ENCODE measurements at regions not wholly inside any gene's neighbourhood (a gene's known extent, or its start where the extent isn't known, plus 50 kb on each side); places are given as distances from the start of the nearest gene placed in this dataset.

DNA sequence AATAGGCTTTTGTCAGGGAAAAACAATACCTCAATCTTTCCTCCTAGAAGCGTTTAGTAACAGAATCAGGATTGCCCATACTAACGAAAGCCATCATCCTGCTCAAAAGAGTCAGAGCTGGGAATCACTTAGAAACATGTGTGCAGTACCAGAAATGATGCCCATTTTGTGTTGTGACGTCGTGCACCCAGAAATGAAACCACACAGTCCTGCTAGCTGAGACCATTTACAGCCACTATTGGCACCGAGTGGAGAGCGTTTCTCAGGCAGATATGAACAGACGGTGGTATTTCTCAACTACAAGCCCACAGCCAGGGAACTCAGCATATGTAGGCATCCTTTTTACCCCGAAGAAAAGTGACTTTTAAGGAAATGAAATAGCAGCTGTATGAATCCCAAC is 284.3 kb upstream of the LRATD1 start:
- DNase-seq (ENCODE audit: low spot score), result peak; percentile 43

DNA sequence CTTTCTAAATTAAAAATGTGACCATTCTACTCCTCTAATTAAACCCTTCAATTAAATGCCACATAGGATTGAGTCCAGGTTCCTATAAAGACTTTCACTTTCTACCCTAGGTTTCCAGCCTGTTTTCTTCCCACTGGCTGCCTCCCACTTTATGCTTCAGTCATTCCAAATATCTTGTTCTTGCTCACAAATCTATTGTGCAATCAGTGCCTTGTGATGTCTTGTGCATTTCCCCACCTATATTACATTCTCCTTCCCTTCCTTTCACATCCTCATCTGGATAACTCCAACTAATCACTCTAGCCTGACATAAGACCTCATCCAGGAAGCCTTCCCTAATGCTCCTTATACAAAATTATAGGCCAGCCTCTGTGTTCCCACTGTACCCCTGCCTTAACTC is 281.7 kb upstream of the LRATD1 start:
- DNase-seq (ENCODE audit: low spot score), result no peak

DNA sequence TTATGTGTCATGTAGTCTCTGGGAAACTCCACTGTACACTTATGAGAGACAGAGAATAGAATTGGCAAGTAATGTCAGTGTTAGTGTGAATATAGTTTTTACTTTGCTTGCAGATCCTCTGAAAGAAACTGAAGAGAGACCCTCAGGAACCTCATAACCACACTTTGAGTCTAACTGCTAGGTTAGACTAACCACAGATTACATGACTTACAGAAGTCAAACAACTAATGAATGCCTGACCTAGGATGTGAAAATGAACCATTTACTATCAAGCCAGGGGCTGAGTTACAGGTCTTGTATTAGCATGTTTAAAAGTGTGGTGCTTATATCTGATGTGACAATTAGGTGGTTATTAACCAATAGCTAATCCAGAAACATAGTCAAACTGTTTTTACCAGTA is 280.4 kb upstream of the LRATD1 start:
- DNase-seq (ENCODE audit: low spot score), result no peak

DNA sequence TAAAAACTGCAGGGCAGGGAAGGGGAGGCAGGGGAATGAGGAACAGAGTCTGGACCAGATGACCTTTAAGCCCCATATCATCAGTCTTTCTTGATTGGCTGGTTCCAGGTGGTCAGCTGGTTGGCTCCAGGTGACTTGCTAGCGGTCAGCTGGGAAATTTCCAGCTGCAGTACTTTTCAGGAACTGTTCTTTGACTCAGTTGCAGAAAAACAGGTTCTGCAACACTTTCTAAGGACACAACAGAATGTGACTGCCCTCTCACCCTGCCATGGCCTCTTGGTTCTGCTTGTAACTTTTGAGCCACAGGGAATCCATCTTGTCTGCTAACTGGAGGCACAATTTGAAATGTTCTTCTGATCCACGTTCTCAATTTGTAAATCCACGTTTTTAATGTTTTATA is 278.3 kb upstream of the LRATD1 start:
- no peak for DNase-seq (ENCODE audit: low spot score)

DNA sequence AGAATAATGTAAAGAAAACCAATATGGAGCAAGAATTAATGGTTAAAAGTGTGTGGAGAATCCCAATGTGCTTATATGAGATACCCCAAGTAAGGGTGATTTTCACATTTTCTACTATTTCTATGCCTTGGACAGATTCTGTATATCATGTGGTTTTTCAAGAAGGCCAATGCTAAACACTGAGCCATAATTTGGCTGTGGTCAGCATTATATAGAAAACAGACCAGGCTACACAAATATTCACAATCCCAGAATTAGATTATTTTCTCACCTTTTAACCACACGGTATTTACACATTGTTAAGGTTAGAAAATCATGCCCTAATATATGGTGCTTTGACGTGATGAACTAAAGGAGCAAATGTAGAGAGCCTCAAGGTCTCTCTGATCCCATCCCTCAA is 277.4 kb upstream of the LRATD1 start:
- no peak for DNase-seq (ENCODE audit: low spot score)

DNA sequence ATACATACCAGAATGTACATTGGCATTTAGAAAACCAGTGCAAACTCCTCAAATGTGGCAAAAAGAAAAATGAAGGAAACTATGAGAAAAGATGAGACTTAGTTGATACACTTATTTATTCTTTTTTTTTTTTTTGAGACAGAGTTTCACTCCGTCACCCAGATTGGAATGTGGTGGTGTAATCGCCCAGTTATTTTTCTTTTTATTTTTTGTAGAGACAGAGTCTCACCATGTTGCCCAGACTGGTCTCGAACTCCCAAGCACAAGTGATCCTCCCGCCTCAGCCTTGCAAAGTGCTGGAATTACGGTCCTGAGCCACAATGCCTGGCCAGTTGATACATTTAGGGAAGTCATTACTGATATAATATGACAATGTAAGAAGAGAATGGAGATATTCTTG is 274.2 kb upstream of the LRATD1 start:
- no peak for DNase-seq (ENCODE audit: low spot score)

DNA sequence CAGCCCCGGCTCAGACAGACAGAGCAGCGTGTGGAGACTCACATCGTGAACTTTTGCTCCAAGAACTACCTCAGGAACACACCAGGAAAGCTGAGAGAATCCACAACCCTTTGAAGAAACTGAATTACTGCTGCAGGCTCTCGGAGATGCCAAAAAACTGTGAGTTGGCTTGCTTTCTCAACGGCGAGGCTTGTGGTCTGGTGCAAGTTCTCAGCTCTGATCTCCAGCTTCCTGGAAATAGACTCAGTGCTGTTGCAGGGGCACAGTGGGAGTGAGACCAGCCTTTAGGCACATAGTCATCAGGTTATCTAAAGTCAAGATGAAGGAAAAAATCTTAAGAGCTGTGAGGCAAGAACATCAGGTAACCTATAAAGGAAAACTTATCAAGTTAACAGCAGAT is 273.7 kb upstream of the LRATD1 start:
- no peak for DNase-seq (ENCODE audit: low spot score)

DNA sequence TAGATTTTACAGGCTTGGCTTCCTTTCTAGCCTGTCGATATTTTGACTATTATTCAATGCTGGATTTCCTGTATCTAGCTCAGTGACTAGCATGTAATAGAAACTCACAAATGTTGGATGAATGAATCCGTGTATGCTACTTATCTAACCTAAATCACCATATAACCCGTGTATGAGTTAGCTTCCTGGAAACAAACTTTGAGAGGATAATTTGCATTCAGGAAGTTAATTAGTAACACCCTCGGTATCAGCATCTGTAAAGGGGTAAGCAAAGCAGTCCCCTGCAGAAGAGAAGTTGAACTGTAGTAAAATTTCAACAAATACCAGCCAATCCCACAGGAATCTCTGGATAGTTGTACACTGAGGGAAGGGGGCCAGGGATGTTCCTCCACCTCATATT is 269.4 kb upstream of the LRATD1 start:
- DNase-seq (ENCODE audit: low spot score), result no peak

DNA sequence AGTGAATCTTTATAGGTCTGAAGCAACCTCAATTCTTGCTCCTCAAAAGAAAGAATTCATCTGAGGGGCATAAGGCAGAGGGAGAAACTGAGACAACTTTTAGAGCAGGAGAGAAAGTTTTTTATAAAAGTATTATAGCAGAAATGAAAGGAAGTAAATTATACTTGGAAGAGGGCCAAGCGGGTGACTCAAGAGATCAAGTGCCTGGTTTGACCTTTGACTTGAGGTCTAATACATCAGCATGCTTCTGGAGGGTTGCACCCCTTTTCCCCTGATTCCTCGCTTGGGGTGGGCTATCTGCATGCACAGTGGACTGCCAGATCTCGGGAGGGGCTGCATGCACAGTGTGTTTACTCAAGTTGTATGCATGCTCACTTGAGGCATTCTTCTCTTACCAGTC is 268.5 kb upstream of the LRATD1 start:
- no peak for DNase-seq (ENCODE audit: low spot score)

DNA sequence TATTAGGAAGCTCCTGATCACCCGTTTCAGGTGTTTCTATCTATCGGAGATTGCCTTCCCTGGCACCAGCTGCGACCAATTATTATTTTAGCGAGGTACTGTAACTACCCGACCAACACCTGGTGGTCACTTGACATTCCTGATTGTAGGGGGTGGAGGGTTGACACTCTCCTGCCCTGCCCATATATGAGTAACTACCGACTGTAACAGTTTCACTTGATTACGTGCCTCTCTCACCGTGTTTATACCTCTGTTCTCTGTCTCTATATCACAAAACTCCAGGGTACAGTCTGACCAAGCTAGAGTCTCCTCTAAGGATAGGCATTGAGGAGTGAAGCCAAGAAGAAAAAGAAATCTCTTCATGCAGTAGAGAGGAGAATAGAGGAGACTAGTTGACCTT is 268.0 kb upstream of the LRATD1 start:
- DNase-seq (ENCODE audit: low spot score), result no peak

DNA sequence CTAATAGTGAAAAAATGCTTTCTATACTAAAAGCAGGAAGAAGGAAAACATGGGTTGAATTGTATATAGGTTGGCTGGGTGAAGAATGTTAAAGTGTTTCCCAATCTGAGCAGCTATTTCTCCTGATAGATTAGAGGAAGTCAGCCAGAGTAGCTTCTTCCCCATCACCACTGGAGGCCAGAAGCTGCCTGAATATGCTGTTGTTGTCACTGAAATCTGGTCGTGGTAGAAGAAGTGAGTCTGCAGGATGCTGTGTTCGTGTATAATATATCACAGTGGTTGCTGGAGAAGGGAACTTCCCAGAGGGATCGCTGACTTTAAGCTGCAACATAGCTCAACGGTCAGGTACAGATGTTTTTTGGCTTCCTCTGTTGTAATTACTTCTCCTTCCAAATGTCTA is 247.5 kb upstream of the LRATD1 start:
- no peak for DNase-seq (ENCODE audit: low spot score)

DNA sequence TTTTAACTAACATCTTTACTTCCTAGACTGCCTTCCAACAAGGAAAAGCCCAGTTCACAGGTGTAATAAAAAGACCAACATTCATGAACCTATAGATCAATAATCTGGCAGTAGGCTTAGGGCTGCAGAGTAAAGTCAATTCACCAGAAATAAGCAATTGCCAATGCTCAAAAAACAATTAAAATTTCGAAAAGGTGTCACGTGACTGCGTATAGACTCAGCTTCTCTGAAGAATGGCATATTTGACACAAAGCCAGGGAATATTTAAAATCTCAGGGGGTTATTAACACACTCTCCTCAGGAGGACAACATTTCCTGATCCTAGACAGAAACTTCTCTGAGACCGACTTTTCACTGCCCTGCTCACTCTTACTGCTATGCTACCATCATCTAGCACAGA is 245.2 kb upstream of the LRATD1 start:
- no peak for DNase-seq (ENCODE audit: low spot score)

DNA sequence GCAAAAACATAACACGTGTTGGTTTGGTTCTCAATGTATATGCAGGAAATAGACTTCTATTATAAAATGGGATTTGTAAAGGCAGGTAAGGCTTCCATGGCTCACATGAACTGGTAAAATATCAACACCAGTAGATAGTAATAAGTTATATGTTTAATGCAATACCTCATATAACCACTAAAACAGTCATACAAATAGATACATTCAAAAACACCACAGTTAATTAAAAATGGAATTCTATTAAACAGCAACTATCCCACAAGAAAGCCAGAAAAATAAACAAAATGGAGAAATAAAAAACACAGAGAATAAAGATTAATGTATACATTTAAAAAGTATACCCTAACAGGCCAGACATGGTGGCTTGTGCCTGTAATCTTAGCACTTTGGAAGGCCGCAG is 243.8 kb upstream of the LRATD1 start:
- DNase-seq (ENCODE audit: low spot score), result no peak

DNA sequence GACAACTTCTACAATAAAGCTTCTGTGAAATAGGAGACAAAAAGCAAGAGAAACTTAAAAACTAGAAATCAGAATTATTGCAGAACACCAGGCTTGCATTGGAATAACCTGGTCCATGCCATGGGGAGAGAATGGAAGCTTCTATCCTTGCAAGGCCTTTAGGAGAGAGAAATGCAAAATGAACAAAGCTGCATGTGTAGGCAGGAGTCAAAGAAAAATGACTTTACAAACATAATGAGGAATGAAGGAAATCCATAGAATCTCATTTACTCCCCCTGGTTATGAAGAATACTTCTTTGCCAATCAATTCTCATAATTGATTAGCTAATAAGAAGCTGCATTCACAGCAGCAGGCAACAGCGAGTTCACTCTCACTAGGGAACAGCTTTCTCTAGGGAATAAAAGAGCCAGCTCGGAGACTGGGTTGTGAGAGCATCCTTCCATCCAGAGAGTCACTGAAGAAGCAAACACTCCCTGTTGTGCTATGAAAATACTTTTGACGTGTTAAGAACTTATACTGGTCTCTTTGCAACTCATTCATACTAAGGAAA is 235.9 kb upstream of the LRATD1 start:
- DNase-seq (ENCODE audit: low spot score), result no peak

DNA sequence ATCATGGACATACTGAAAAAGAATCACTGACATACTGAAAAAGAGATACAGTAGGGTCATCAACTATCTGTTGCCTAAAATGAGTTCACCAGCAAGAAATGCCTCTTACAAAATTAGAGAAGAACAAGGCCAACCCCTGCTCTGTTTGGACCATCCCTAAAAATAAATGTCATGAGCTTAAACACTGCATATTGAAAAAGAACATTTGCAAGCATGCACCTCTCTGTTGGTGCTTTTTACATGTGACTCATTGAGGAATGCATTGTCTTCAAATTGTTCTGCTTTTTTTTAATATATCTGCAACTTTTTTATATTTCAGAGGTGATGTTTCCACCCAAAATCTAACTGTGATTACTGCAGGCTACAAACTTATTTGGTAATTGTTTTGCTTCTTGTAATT is 233.9 kb upstream of the LRATD1 start:
- no peak for DNase-seq (ENCODE audit: low spot score)

DNA sequence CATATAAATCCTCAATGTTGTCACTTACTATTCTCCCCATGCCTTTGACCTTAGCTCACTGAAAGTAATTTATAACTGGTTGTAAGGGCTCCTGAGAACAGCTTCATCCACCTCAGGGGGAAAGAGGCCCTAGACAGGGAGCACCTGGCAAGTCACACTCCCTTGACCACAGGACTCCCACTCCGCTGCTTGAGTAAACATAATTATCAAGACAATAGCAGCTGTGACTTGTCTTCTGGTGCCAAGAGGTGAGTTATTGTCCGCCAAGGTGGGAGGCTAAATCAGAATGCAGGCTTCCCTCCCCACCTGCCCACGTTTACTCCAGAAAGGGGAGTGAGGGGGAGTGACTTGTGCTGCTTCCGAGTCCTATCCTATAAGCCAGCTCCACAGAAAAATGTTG is 230.6 kb upstream of the LRATD1 start:
- no peak for DNase-seq (ENCODE audit: low spot score)

DNA sequence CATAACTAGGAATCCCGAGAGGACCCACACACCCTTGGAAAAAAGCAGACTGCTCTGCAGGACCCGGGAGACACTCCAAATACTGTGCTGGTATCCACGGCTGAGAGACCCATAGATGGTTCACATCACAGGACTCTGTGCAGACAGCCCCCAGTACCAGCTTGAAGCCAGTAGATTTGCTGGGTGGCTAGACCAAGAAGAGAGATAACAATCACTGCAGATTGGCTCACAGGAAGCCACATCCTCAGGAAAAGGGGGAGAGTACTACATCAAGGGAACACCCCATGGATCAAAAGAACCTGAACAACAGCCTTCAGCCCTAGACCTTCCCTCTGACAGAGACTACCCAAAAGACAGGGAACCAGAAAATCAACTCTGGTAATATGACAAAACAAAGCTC is 223.8 kb upstream of the LRATD1 start:
- DNase-seq (ENCODE audit: low spot score), result no peak

DNA sequence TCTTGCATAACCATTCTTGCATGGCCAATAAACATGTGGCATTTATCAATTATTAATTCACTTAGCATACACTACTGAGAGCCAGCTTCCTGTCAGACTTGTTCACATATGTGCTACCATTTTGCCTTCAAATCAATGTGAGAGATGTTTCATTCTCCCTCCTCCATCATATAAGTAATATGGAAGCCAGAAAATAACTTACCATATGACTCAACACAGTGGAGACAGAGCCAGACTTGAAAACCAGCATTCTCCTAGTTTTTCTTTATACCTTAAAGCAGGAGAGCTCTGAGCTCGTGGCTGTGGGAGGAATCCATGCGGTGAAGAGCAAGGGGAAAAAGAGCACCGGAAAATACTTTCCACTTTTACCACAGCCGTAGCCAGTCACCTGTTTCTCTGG is 215.0 kb upstream of the LRATD1 start:
- DNase-seq (ENCODE audit: low spot score), result no peak

DNA sequence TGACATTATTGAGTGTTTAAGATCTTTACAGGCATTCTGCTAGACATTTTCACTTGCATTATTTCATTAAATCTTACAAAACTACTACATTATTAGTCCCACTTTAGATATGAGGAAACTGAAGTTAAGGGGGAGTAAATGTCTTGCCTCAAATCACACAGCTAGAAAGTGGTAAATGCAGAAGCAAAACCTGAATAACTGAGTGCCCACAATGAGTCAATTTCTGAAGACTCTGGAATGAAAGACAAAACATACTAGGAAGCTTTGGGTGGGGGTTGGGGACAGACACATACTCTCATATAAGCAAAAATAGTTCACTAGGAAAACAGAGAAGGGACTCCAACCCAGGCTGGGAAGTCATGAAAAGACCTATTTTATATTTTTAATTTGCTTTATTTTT is 214.4 kb upstream of the LRATD1 start:
- no peak for DNase-seq (ENCODE audit: low spot score)

DNA sequence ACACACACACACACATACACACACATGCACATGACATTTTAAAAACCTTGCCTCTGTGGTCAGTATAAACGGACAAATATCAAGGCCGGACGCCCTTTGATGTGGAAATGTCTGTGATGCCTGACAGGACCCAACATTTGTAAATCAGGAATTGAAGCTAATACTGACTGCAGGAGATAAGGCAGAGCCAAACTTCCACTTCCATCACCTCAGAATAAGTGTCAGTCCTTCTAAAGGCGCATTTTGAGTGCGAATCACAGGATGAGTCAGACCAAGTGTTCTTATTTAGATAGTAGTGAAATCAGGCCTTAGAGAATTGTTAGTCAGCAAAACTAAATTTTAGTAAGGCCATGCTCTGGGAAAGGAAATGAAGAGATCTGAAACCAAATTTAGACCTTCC is 211.7 kb upstream of the LRATD1 start:
- DNase-seq (ENCODE audit: low spot score), result no peak

DNA sequence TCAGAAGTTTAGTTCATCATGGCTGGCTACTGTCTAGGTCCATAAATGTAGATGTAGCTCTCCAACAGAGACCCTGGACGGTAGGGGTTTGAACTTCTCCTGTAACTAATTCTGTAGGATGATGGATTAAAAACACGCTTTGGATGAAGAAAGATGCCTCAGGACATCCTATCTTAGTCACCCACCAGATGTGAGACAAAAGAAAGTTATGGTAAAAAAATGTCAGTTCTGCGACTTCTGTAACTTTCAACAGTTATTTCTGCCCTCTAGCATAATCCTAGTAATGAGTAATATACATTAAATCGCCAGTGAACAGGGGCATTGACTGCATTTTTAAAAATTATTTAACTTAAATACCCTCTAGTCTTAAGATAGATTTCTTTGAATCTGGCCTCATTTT is 210.1 kb upstream of the LRATD1 start:
- DNase-seq (ENCODE audit: low spot score), result no peak

DNA sequence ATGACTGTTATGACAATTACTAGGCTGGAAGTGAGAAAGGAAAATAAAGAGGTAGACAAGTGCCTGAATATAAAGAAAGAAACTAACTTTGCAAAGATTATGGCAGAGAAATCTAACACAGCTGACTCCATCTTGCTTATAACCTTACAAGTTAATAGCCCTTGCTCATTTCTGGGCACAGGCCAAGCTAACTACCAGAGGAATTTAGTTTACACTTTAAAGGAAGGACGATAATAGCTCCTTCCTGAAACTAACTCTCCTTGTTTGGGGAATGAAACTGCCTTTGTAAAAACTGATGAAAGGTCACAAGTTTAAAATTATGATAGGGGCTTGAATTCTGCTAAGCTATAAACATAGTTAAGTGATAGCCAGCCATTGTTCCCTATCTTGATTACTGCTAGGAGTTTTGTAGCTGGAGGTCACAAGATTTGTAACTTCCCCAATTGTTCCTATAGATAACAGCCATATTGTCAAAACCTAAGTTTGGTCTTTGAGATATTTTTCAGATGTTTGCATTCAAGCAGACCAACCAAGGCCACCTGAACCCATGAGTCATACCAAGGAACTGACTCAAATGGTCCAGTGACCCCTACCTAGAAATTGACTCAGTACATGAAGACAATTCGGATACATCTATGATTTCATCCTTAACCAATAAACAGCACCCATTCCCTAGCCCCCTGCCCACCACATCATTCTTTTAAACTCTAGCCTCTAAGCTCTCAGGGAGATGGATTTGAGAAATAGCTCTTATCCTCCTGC is 209.2 kb upstream of the LRATD1 start:
- DNase-seq (ENCODE audit: low spot score), result no peak

DNA sequence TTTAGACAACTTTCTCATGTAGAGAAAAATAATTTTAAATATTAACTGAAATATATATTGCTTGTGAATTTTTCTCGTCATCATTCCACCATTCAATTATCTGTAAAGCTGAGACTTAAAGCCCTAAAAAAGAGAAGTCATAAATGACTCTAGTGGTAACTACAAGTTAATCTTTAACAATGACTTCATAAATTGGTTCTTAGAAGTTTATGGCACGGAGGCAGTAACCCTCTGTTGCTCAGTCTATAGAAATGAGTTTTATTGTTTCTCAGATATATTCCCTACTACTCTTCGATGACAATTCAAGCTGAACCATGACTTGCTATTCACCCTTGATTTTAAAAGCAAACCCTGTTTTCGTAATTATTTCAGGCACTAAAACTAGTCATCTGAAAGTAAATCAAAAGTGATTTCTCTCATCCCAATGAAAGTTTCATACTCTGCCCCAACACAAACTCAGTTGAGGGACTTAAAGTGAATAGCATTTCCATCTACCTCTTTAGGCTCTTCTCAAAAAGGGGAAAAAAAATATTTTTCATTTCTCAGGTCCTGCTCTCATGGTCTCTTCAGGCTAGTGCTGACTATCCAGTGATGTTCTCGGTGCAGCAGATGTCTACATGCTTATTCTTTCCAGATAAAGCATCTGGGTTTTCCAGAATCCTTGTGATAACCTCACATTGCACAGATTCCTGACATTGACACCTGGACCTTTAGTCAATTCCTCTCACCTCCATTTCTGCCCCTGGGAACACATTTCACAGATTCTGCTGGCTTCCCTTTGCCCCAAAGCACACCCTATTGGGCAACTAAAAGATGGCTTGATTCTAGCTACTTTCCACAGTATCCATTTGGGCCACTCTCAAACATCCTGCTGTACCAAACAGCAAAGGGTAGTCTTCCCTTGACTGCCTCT is 207.8 kb upstream of the LRATD1 start:
- DNase-seq (ENCODE audit: low spot score), result no peak
